ENCODE measurements at regions not wholly inside any gene's neighbourhood (a gene's known extent, or its start where the extent isn't known, plus 50 kb on each side); places are given as distances from the start of the nearest gene placed in this dataset.
A peak's percentile ranks its signal among the peaks of the same experiment; 100 is the strongest.

DNA sequence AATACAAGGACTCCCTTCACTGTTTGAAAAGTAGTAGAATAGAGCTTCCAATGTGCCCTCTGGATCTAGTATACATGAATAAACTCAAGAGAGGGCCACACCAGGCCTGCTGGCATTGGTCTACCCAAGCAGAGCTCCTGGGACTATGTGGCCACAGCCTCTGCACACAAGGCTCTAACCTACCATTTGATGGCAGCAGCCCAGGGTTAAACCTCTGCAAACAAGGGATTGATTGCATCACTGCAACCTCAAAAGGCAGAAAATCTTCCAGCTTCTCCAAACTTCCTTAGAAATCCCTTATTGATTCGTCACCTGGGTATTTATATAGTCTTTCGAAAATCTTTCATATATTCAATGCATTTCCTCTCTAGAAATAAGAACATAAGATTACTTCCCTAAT lies 147.6 kb upstream of the SETBP1 start:
- no peak for DNase-seq (ENCODE audit: low read depth)
- no peak overlapping the region for H3K4me3 ChIP-seq (ENCODE audit: low read length)
- no peak for TF ChIP-seq CTCF (conservative IDR thresholded peaks at IDR 0.05; ENCODE audit: low read depth, low read length)

DNA sequence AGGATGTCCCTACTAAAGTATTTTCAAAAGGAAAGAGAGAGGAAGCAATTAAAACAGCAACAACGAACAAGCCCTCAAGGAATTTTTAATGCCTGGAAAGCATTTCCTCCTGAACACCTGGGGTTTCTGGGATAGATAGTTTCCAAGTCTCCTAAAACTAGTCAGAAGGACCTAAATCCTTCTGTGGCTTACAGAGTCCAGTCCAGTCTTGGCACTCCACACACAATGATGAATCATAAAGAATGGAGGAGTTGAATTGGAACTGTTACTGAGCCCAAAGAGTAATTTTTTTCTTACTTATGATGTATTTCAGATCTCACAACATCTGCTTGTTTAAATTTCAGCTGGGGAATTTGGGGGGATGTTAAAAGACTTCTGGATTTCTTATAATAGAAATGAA lies 144.6 kb upstream of the SETBP1 start:
- peak; percentile 24 for DNase-seq (ENCODE audit: low read depth)
- no peak overlapping the region for H3K4me3 ChIP-seq (ENCODE audit: low read length)
- no peak for TF ChIP-seq CTCF (conservative IDR thresholded peaks at IDR 0.05; ENCODE audit: low read depth, low read length)

- no peak for DNase-seq (ENCODE audit: low read depth)
- no peak overlapping the region for H3K4me3 ChIP-seq (ENCODE audit: low read length)
- TF ChIP-seq CTCF (conservative IDR thresholded peaks at IDR 0.05; ENCODE audit: low read depth, low read length) = no peak
These were observed 144.1 kb upstream of the SETBP1 start for GRCh38 chr18:44536619-44537018.

DNA sequence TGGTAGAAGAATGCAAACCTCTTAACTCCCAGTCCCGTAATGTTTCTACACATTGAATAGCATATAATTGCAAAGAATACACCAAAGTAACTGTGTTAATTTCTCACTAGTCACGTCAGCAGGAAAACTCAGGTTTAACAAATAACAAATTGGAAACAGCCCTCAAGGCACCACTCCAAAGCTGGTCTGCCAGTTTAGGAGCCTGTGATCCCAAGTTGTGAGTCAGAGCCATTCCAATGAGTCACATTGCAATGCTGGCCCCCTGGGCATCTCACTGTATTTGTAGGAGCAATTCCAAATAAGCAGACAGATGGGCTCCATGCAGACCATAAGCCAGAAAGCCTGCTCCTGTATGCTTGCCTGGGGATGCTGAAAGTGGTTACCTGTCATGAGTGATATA lies 143.2 kb upstream of the SETBP1 start:
- DNase-seq (ENCODE audit: low read depth) = peak; percentile 71
- TF ChIP-seq CTCF (conservative IDR thresholded peaks at IDR 0.05; ENCODE audit: low read depth, low read length) = no peak
- no peak overlapping the region for H3K4me3 ChIP-seq (ENCODE audit: low read length)

DNA sequence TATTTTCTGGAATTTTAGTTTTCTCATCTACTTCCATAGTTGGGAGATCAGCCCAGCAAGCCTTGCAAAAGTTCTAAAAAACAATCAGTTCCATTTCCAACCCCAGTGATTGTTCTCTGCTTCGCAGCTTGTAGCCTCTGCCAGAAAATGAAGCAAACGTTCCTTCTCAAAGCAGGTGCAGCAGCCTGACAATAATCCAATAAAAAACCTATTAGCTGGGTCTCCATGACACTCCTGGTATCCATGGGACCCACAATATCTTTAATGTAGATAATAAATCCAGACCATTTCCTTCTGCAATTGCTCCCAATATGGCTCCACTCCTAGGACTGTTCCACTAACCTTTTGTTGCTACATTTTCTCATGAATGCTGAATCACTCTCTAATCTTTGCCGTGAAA lies 140.8 kb upstream of the SETBP1 start:
- no peak for TF ChIP-seq CTCF (conservative IDR thresholded peaks at IDR 0.05; ENCODE audit: low read depth, low read length)
- no peak for DNase-seq (ENCODE audit: low read depth)
- no peak overlapping the region for H3K4me3 ChIP-seq (ENCODE audit: low read length)

GRCh38 chr18:44541159-44541558 lies 139.5 kb upstream of the SETBP1 start:
- H3K4me3 ChIP-seq (ENCODE audit: low read length) = no peak overlapping the region
- no peak for DNase-seq (ENCODE audit: low read depth)
- no peak for TF ChIP-seq CTCF (conservative IDR thresholded peaks at IDR 0.05; ENCODE audit: low read depth, low read length)

GRCh38 chr18:44541781-44542180 lies 138.9 kb upstream of the SETBP1 start:
- TF ChIP-seq CTCF (conservative IDR thresholded peaks at IDR 0.05; ENCODE audit: low read depth, low read length) = no peak
- no peak for DNase-seq (ENCODE audit: low read depth)
- H3K4me3 ChIP-seq (ENCODE audit: low read length) = no peak overlapping the region

All from retinal pigment epithelial cell (primary cell).